NCI-H1092 (cell line): ENCODE measurements at regions not wholly inside any gene's neighbourhood (a gene's known extent, or its start where the extent isn't known, plus 50 kb on each side); places are given as distances from the start of the nearest gene placed in this dataset.
"Not testable (repeated sequence)": the region's sequence is repeated elsewhere in the genome, so short reads cannot be mapped to it uniquely, and the experiment has no call there.

Experiments
- DNase-seq: peaks from one replicate; lab custom pipeline; 2025; lab: John Stamatoyannopoulos, UW

DNA sequence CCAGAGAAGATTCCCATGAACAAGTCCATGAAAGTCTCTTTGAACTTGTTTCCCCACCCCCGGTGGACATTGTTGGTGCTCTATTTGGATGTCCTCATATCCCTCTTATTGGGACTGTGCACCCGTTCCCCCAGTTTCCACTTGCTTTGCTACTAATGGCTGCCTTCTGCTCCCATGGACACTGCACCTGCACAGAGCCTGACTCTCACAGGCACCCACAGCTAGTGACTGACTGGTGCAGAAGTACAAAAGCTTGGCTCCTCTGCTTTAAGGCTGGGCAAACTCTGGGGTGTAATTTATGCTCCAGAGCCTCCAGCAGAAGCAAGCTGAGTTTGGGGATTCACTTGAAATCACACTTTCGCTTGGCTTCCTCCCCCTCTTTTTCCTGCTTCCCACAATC lies 239.9 kb upstream of the BTBD3 start:
- DNase-seq: no peak

DNA sequence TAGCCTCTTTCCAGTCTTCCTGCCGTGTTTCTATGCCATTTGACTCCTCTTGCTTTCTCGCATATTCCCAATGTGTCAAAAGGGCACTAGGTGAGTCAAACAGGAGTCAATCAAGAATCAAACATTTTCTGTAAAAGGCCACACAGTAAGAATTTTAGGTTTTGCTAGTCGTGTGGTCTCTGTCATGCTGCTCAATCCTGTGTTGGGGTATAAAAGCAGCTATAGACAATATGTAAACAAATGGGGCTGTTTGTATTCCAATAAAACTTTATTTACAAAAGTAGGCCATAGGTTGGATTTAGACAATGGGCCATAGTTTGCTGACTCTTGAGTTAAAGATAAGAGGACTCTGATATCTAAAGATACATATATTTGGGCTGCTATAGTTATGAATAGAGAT lies 235.4 kb upstream of the BTBD3 start:
- no peak for DNase-seq

DNA sequence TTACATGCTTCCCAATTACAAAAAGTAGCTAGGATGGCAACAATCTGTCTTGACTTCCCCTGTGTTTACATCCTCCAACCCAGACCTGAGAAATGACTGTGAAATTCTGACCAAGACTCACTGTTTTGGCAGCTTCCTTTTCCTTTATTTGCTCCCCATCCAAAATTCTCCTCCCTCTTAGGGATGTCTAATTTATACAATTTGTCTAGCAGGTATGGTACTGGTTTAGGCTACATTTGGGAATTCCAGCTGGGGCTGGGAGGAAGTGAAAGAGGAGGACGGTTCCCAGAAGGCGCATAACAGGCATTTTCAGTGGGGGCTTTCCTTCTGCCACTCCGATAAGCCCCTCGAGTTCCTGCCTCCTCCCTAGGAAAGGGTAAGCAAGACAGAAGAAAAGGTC lies 231.5 kb upstream of the BTBD3 start:
- no peak for DNase-seq

DNA sequence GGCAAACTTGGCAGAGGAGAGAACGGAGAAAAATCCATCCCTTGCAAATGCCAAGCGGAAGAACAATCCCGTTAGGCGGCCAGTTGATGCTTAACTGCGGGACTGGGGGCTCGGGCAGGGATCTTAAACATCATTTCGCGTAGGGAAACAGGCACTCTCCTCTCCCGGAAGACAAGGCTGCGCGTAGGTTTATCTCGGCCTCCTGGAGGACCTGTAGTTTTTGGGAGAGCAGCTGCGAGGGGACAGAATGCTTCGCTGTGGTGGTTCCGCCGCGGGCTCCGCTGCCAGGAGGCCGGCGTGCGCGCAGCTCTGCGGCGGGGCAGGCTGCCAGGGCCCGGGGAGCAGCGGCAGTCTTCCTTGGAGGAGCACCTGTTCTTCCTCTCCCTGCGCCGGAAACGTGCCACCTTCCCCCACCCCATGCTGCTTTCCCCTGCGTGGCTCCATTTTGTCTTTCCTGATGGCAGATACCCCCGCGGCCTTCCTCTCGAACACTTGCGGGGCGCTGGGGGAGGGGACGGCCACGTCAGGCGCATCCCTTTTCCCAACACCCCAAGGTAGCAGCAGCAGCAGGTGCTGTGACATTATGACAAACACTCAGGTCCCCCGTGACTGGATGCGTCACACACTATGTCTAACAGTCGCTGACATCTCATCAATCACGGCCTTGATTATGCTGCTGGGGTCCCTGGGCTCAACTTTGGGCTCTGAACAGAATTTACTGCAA lies 230.7 kb upstream of the BTBD3 start:
- DNase-seq: peak; percentile 59

DNA sequence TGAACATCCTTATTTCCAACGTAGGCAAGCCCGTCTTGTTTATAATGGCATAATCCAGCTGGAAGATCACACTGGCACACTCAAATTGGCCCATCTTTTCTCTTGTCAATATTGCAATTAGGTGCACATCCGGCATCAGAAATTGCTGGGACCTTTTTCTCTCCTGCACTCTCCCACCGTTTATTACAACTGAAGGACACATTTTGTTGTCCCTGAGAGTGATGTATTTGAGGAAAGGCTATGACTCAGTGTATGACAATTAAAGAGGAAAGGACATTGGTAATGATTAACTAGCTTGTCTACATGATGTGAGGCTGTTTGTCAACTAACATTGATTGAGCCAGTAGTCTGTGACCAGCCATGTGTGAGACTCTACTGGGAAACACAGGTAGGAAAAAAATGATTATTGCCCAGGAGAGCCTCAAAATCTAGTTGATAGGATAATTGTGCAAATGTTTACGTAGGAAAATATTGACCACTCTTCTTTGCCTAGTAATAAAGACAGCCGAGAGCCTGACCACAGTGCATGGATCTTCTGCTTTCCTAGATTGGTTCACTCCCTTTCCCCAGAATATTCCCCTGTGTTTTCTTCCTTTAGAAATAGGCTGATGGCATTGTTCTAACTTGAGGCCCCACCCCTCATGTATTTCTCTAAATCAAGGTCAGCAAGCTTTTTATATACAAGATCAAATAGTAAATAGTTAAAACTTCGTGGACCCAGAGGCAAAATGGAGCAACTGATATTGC lies 230.0 kb upstream of the BTBD3 start:
- DNase-seq: peak; percentile 19

DNA sequence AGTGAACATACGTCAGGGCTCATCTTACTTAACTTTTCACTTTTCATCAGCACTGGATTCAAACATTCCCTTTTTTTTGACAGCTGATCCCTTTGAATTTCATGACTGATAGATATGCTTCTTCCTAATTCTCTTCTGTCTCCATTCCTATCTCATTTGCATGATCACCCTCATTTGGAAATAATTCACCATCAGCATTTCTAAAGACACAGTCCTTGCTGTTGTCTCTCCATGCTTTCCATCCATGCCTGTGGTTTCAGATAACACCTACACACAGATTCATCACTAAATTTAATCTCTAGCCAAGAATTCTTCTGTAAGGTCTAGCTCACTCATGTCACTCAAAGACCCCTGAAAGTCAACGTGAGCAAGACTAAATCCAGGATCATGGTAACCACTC lies 228.4 kb upstream of the BTBD3 start:
- DNase-seq: no peak

DNA sequence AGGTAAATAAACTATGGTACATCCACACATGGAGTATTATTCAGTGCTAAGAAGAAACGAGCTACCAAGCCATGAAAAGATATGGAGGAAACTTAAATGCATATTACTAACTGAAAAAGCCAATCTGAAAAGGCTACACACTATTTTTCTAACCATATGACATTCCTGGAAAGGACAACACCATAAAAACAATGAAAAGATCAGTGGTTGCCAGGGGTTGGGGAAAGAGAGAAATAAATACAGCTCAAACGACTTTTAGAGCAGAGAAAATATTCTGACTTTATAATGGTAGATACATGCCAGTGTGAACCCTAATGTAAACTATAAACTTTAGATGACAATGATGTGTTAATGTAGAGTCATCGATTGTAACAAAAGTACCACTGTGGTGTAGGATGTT lies 225.9 kb upstream of the BTBD3 start:
- DNase-seq: no peak

DNA sequence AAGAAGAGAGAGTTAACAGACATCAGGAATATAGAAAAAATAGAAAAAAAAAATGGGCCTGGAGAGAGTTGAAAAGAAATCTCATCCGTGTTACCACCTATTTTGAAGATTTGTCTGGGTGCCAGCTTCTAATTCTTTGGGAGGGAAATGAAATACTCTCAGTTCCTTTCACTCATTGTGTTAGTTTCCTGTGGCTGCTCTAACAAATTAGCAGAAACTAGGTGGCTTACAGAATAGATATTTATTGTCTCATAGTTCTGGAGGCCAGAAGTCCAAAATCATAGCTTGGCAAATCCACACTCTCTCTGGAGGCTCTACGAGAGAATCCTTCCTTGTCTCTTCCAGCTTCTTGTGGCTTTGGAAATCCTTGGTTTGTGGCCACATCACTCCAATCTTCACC lies 225.1 kb upstream of the BTBD3 start:
- DNase-seq: no peak

DNA sequence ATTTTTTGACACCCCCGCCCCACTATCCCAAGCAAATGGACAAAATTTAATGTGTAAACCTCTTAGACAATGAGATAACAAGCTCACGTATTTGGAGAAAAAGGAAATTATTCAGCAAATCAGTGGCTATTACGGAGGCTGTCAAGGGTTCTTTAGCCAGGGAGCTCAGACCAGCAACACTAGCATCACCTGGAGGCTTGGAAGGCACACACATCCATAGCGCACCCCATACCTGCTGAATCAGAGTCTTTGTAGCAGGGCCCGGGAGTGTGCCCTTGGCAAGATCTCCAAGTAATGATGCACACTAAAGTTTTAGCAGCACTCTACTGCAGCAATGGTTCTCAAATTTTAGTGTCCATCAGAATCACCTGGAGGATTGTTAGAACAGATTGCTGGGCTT lies 223.2 kb upstream of the BTBD3 start:
- DNase-seq: no peak

DNA sequence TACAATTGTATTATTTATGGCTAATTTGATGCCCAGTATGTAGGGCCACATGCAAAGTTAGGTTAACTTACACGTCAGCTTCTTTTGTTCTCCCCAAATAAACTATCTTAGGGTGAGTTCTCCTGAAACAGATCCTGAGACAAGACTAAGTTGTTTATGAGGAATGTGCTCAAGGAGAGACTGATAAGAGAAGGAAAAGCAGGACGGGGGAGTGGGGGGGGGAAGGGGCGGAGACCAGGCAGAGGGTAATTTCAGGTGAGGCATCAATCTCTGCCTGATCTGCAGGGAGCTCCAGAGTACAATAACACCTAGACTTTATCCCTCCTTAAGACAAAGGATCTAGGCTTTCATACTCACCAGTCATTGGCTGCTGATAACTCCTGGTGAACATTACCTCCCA lies 220.6 kb upstream of the BTBD3 start:
- no peak for DNase-seq

DNA sequence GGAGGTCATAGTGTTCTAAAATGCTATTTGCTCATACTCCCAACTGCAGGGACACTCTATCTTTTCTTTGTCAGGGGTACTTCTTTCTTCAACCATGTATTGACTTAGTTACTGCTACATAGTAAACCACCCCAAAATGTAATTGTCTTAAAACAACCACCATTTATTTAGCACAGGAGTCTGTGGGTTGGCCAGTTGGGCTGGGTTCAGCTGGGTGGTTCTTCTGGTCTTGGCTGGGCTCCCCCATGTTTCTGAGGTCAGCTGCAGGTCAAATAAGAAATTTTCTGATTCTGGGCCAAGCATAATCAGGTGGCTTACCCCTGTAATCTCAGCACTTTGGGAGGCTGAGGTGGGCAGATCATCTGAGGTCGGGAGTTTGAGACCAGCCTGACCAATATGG lies 220.0 kb upstream of the BTBD3 start:
- no peak for DNase-seq

DNA sequence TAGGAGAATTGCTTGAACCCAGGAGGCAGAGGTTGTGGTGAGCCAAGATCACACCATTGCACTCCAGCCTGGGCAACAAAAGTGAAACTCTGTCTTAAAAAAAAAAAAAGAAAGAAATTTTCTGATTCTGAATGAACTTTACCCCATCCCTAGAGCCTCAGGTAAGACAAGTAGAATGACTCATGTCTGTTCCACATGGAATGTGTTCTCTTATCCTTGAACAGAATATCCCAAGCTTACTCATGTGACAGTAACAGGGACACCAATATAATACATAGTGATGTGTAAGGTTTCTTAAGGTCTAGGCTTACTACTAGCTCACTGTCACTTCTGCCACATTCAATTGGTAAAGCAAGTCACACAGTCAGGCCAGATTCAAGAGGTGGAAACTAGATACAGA lies 219.6 kb upstream of the BTBD3 start:
- DNase-seq: no peak

DNA sequence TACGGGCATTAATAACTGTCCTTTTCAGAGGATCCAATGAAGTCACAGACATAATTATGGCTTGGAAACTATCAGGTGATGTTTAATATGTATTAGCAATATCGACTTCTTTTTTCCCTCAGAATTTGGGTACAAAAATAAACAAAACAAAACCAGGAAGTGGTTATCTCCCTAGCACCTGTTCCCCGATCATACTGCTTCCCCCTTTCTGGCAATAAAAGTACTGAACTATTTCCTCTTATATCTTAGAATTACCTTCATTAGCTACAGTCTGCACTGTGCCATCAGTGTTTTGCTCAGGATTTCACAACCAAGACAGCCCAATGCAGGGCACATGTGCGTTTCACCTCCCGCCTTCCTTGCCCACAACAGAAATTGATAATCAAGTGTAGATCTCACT lies 216.9 kb upstream of the BTBD3 start:
- no peak for DNase-seq

DNA sequence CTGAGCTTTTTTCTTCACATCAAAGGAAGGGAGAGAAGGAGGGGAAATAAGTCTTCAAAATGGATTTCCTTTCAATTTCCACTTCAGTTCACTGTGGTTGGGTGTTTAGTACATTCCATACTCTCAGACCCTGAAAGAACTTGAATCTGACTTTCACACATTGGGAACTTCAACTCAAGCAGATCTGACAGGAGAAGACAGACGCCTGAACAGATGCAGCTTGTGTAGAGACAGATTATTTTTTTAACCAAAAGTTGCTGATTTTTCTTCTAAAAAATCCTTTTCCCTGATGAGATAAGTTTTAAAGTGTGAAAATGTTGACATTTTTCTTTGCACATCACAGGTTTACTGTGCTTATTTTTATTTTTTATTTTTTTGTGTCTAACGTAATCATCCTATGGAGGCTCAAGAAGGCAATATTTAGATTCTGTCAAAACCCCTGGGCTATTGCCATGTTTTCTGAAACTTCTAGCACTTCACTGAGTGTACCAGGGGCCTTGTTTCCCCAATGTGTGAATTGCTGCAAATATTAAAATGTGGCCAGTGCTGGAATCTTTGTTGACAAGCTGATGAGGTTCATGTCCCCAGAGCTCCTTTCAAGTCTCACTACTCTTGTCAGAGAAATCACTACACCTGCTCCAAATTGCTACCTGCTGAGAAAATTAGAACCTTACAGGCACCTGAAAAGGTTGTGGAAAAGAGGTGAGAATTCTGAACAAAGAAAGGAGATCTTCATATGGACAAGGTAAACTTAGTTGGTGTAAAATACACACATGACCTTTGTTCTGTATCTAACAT lies 214.8 kb upstream of the BTBD3 start:
- DNase-seq: no peak

DNA sequence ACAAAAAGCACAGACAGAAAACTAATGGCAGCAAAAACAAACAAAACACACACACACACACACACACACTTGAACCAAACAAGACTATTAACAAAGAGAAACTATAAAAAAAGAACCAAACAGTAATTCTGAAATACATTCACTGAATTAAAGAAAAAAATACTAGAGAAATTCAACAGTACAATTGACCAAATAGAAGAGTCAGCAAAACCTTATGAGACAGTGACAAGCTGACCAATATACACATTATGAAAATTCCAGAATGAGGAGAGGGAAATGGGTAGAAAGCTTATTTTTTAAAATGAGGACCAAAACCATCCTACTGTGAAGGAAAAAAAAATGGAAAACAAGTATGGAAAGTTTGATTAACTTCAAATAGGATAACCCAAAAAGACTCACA lies 212.2 kb upstream of the BTBD3 start:
- DNase-seq: no peak

DNA sequence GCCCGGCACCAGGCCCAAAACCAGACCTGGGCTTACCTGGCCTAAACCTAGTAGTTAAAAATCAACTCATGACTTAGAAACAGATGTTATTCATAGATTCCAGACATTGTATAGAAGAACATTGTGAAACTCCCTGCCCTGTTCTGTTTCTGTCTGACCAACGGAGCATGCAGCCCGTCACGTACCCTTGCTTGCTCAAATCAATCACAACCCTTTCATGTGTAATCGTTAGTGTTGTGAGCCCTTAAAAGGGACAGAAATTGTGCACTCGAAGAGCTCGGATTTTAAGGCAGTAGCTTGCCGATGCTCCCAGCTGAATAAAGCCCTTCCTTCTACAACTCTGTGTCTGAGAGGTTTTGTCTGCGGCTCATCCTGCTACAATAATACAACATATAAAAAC lies 209.5 kb upstream of the BTBD3 start:
- DNase-seq: not testable (repeated sequence)

DNA sequence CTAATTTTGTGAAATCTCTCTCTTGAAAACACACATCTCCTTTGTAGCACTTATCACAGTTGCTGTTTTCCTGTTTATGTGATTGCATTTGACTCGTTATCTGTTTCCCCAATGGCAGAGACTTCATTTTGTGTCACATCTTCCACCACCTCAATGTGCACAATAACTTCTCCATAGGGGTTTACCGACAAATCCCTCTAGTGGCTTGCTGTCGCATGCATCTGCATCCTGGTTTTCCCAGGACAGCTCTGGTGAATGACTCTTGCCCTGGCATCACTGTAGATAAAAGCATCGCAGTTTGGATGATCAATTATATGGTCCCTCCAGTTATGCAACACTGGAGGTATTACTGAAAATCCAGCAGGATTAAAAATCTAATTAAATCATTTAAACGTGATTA lies 206.5 kb upstream of the BTBD3 start:
- no peak for DNase-seq

DNA sequence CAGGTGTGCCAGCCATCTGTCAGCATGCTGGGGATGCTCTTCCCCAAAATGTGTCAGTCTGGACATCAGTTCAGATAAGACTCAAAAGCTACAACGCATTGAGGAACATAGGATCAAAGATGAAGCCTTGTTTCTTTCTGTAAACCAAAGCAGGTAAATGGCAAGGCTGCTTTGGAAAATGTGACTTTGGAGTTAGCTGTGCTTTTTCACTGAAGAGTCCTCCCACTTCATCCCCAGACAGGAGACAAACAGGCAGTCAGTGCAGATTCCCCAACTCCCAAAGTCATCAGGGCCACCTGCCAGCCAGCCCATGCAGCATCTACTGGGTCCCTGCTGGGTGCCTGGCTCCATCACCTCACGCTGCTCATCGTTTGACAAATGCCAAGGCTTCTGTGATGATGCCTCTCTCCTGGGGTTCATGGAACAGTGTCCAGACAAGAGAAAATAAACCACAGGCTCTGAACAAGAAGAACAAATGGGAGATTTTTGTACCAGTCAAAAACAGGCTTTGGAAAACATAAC lies 205.0 kb upstream of the BTBD3 start:
- no peak for DNase-seq

DNA sequence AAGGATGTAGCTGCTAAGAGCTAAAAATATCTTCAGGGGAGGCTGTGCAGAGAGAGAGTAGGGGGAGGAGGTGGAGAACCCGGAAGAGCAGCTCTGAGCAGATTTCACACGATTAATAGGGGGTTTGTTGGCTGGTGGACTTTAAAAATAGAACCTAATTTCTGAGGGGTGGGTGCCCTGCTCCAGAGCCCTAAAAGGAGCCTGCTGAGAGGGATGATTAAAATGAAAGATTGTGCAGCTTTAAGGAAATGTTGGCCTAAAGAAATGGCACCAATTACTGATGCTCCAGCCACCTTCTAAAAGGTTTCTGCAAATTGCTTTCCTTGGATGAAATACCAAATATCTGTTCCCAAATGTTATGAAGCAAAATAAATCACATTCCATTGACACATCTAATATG lies 202.8 kb upstream of the BTBD3 start:
- no peak for DNase-seq

DNA sequence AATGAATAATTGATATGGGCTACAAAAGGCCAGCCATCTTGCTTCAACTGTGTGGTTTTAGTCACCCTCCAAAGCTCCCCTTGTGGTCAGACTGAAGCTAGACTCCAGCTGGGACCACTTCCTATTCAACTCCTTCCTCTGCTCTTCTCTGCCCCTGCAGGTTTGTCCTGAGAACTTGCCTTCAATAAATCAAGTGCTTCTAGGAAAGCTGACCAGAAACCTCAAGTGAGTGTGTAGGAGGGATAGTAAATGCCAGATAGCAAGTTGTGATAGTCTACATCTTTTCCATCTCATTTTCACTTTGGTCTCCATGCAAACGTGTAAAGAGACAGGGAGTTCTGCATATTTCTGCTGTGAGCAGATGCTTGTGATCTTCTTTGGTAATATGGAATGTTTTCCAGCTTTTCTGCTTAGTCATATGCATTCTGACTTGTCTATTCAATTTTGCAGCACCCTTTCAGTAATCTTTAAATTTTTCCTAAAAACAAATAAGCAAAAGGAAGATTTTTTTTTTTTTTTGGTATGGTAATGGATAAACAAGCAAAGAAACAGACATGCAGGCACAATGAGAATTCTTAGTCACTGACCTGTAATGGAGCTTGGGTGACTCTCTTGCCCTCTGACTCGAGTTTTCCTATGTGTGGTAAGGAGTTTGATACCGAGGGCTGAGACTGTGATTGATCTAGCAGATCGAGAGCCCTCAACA lies 201.3 kb upstream of the BTBD3 start:
- DNase-seq: peak; percentile 22

DNA sequence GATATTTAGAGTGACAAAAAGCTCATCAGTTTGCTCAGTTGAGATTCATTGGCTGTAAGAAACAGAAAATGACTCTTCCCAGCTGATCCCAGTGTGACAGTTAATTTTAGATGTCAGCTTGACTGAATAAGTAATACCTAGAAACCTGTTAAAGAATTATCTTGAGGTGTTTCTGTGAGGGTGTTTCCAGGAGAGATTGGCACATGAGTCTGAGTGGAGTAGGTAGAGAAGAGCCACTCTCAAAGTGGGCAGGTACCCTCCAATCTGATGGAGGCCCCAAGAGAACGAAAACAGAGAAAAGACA lies 200.8 kb upstream of the BTBD3 start:
- DNase-seq: no peak

DNA sequence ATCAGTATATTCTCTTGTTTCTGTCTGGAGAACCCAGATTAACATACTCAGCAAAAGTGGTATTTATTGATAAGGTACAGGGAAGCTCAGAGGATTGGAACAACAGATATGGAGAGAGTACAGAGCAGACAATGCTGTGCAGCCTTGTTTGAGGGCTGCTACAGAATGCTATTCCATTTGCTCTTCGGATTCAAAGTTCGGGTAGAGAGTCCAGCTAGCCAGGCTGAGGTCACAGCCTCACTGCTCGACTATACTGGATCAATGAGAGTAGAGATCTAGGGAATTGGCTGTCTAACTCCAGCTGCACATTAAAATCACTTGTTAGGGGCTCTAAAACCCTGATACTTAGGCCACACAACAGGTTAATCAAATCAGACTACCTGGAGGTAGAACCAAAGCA lies 200.1 kb upstream of the BTBD3 start:
- no peak for DNase-seq
